ENCODE measurements at regions not wholly inside any gene's neighbourhood (a gene's known extent, or its start where the extent isn't known, plus 50 kb on each side); places are given as distances from the start of the nearest gene placed in this dataset.
"Not testable (repeated sequence)": the region's sequence is repeated elsewhere in the genome, so short reads cannot be mapped to it uniquely, and the experiment has no call there.

DNA sequence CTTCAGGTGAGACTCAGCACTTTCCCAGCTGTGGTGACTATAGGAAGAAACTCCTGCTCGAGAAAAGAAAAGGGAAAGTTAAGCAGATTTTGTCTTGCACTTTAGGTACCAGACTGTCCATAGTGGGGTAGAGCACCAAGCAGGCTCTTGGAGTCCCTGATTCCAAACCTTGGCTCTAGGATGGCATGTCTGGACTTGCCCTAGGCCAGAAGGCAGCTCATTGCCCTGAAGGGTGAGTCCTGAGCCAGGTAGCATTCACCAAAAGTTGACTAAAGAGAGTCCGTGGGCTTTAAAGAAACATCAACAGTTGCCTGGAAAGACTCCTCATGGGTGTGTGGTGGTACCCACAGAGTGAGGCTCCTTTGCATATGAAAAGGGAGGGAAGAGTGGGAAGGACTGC lies 145.2 kb upstream of the SNX7 start:
- peaks cover 9% of the 10 kb centered on the region for H3K9me3 Mint-ChIP-seq (ENCODE audit: unreplicated experiment)
- H3K36me3 Mint-ChIP-seq (ENCODE audit: low read depth, unreplicated experiment), result peaks cover 9% of the 10 kb centered on the region
- no peak overlapping the region for H3K4me3 Mint-ChIP-seq (ENCODE audit: unreplicated experiment)
- H3K27ac Mint-ChIP-seq (ENCODE audit: unreplicated experiment), result no peak overlapping the region
- no peaks in the 10 kb centered on the region for H3K27me3 Mint-ChIP-seq (ENCODE audit: unreplicated experiment)
- TF ChIP-seq, protein P1, sequence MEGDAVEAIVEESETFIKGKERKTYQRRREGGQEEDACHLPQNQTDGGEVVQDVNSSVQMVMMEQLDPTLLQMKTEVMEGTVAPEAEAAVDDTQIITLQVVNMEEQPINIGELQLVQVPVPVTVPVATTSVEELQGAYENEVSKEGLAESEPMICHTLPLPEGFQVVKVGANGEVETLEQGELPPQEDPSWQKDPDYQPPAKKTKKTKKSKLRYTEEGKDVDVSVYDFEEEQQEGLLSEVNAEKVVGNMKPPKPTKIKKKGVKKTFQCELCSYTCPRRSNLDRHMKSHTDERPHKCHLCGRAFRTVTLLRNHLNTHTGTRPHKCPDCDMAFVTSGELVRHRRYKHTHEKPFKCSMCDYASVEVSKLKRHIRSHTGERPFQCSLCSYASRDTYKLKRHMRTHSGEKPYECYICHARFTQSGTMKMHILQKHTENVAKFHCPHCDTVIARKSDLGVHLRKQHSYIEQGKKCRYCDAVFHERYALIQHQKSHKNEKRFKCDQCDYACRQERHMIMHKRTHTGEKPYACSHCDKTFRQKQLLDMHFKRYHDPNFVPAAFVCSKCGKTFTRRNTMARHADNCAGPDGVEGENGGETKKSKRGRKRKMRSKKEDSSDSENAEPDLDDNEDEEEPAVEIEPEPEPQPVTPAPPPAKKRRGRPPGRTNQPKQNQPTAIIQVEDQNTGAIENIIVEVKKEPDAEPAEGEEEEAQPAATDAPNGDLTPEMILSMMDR (IDR thresholded peaks at IDR 0.05; ENCODE audit: unreplicated experiment), result no peak
- no peak for DNase-seq (ENCODE audit: low spot score)
- no peaks in the 10 kb centered on the region for H3K4me1 Mint-ChIP-seq (ENCODE audit: unreplicated experiment)

DNA sequence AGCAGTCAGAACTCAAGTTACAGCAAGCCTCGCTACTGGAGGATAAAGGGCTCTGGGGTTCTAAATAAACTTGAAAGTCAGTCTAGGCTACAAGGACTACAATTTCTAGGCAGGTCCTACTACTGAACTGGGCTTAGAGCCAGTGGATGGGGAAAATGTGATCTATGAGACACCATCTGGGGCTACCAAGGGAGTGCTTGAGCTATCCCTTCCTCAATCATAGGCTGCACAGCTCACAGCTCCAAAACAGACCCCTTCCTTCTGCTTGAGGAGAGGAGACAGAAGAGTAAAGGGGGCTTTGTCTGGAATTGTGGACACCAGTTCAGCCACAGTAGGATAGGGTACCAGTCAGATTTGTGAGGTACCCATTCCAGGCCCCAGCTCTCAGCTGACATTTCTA lies 145.8 kb upstream of the SNX7 start:
- TF ChIP-seq, protein P1 (IDR thresholded peaks at IDR 0.05; ENCODE audit: unreplicated experiment), result no peak
- Mint-ChIP-seq H3K27me3 (ENCODE audit: unreplicated experiment) (no peaks in the 10 kb centered on the region), H3K27ac (ENCODE audit: unreplicated experiment) (no peak overlapping the region), H3K4me3 (ENCODE audit: unreplicated experiment) (no peak overlapping the region), H3K9me3 (ENCODE audit: unreplicated experiment) (peaks cover 11% of the 10 kb centered on the region), H3K36me3 (ENCODE audit: low read depth, unreplicated experiment) (peaks cover 11% of the 10 kb centered on the region), H3K4me1 (ENCODE audit: unreplicated experiment) (no peaks in the 10 kb centered on the region)
- DNase-seq (ENCODE audit: low spot score), result no peak

DNA sequence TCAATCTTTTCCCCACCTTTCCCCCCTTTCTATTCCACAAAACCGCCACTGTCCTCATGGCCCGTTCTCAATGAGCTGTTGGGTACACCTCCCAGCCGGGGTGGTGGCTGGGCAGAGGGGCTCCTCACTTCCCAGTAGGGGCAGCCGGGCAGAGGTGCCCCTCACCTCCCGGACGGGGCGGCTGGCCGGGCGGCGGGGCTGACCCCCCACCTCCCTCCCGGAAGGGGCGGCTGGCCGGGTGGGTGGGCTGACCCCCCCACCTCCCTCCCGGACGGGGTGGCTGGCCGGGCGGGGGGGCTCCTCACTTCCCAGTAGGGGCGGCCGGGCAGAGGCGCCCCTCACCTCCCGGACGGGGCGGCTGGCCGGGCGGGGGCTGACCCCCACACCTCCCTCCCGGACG lies 149.3 kb upstream of the SNX7 start:
- H3K9me3 Mint-ChIP-seq (ENCODE audit: unreplicated experiment), result peaks cover 11% of the 10 kb centered on the region

DNA sequence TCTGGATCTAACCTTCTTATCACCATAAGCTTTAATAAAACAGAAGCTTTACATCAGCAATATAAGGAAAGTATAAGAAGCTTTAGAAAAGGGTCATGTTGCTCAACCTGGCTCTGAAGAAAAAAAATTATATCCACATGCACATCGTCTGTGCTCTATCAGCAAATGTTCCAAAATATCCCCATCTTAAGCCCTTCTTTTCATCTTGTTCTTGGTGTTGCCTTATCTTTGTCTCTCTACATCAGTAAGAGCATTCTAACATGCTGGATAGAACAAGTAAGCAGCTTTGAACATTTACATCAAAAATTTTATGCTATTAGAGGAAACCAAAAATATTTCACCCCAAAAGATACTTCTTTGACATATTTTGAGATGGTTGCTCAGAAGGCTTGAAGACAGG lies 157.8 kb upstream of the SNX7 start:
- Mint-ChIP-seq H3K27ac (ENCODE audit: unreplicated experiment) (no peak overlapping the region), H3K4me1 (ENCODE audit: unreplicated experiment) (no peaks in the 10 kb centered on the region), H3K4me3 (ENCODE audit: unreplicated experiment) (no peak overlapping the region), H3K27me3 (ENCODE audit: unreplicated experiment) (no peaks in the 10 kb centered on the region), H3K9me3 (ENCODE audit: unreplicated experiment) (no peaks in the 10 kb centered on the region), H3K36me3 (ENCODE audit: low read depth, unreplicated experiment) (no peaks in the 10 kb centered on the region)
- no peak for DNase-seq (ENCODE audit: low spot score)
- TF ChIP-seq, protein P1 (IDR thresholded peaks at IDR 0.05; ENCODE audit: unreplicated experiment), result no peak

More for the DNA sequence above, 149.3 kb upstream of the SNX7 start:
- not testable (repeated sequence) for DNase-seq (ENCODE audit: low spot score); H3K4me3 Mint-ChIP-seq (ENCODE audit: unreplicated experiment); H3K27me3 Mint-ChIP-seq (ENCODE audit: unreplicated experiment); H3K27ac Mint-ChIP-seq (ENCODE audit: unreplicated experiment); H3K4me1 Mint-ChIP-seq (ENCODE audit: unreplicated experiment)
- peaks cover 11% of the 10 kb centered on the region for H3K36me3 Mint-ChIP-seq (ENCODE audit: low read depth, unreplicated experiment)

DNA sequence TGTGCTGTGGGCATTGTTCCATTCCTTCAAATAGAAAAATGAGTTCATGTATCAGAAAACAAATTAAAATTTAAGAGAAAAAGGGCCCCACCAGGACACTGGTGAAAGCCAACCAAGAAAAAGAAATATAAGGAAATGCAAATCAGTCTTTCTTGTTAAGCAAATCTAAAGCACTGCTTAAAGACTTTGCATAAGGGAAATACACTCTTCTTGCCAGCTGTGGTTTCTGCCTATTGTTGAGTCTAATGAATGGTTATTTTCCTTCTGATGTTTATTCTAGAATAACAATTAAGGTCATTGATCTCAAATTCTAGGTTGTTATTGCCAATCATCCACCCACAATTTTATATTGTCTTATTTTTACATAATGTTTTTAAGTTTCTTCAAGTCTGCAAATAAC lies 158.6 kb upstream of the SNX7 start:
- H3K36me3 Mint-ChIP-seq (ENCODE audit: low read depth, unreplicated experiment), result no peaks in the 10 kb centered on the region
- TF ChIP-seq, protein P1 (IDR thresholded peaks at IDR 0.05; ENCODE audit: unreplicated experiment), result no peak
- no peak for DNase-seq (ENCODE audit: low spot score)
- H3K9me3 Mint-ChIP-seq (ENCODE audit: unreplicated experiment), result no peaks in the 10 kb centered on the region
- no peak overlapping the region for H3K4me3 Mint-ChIP-seq (ENCODE audit: unreplicated experiment)
- H3K27ac Mint-ChIP-seq (ENCODE audit: unreplicated experiment), result no peak overlapping the region
- no peaks in the 10 kb centered on the region for H3K4me1 Mint-ChIP-seq (ENCODE audit: unreplicated experiment)
- no peaks in the 10 kb centered on the region for H3K27me3 Mint-ChIP-seq (ENCODE audit: unreplicated experiment)

DNA sequence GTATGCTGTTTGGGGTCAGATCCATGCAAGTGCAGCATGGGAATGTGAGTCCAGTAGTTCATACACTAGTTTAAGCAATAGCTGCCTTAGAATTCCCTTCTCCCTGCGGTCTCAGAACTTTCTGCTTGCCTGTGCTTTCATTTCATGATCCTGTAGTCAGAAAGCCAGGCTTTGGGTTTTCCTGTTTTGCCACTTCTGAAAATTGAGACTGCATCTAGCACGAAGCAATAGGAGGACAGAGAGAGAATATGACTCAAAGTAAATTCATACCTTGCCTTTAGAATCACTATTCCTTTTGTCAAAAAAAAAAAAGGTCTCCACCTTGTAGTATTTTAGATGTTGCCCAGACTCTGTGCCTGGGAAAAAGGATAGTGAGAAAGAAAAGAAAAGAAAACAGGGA lies 161.2 kb upstream of the SNX7 start:
- no peaks in the 10 kb centered on the region for H3K27me3 Mint-ChIP-seq (ENCODE audit: unreplicated experiment)
- no peaks in the 10 kb centered on the region for H3K9me3 Mint-ChIP-seq (ENCODE audit: unreplicated experiment)
- TF ChIP-seq, protein P1 (IDR thresholded peaks at IDR 0.05; ENCODE audit: unreplicated experiment), result no peak
- no peak overlapping the region for H3K27ac Mint-ChIP-seq (ENCODE audit: unreplicated experiment)
- no peaks in the 10 kb centered on the region for H3K4me1 Mint-ChIP-seq (ENCODE audit: unreplicated experiment)
- no peaks in the 10 kb centered on the region for H3K36me3 Mint-ChIP-seq (ENCODE audit: low read depth, unreplicated experiment)
- no peak overlapping the region for H3K4me3 Mint-ChIP-seq (ENCODE audit: unreplicated experiment)
- DNase-seq (ENCODE audit: low spot score), result no peak

All from endothelial cell (in vitro differentiated cells).